Smooth muscle cell (in vitro differentiated cells): ENCODE measurements at regions not wholly inside any gene's neighbourhood (a gene's known extent, or its start where the extent isn't known, plus 50 kb on each side); places are given as distances from the start of the nearest gene placed in this dataset.

Experiments used
- DNase-seq: peaks from one replicate; lab custom pipeline; 2025; ENCODE audit not compliant: unreplicated experiment; lab: John Stamatoyannopoulos, UW
- H2AFZ ChIP-seq: fragments of 200-600 bp; sonication (generic); 2 replicates; pipeline ENCODE4 v1.6.0; 2016; ENCODE audit warnings: antibody characterized with exemption, low read depth, mild to moderate bottlenecking
- H3F3A ChIP-seq: fragments of 200-600 bp; sonication (generic); 2 replicates; pipeline ENCODE4 v1.6.0; 2017; ENCODE audit warnings: antibody characterized with exemption, low read depth
- H3K27ac ChIP-seq: fragments of 200-600 bp; sonication (generic); 2 replicates; pipeline ENCODE4 v1.5.1; 2016; ENCODE audit warnings: low read depth, mild to moderate bottlenecking
- H3K27me3 ChIP-seq: fragments of 200-600 bp; sonication (generic); 2 replicates; pipeline ENCODE4 v1.6.1; 2016; ENCODE audit warnings: low read depth, mild to moderate bottlenecking
- H3K36me3 ChIP-seq: fragments of 200-600 bp; sonication (generic); 2 replicates; pipeline ENCODE4 v1.5.1; 2016; ENCODE audit warnings: low read depth
- H3K4me1 ChIP-seq: fragments of 200-600 bp; sonication (generic); 2 replicates; pipeline ENCODE4 v1.5.1; 2016; ENCODE audit warnings: low read depth
- H3K4me2 ChIP-seq: fragments of 200-600 bp; sonication (generic); 2 replicates; pipeline ENCODE4 v1.6.0; 2016; ENCODE audit warnings: mild to moderate bottlenecking
- H3K4me3 ChIP-seq: fragments of 200-600 bp; sonication (generic); 2 replicates; pipeline ENCODE4 v1.5.1; 2016; ENCODE audit warnings: mild to moderate bottlenecking
- H3K79me2 ChIP-seq: fragments of 200-600 bp; sonication (generic); 2 replicates; pipeline ENCODE4 v1.6.0; 2016; ENCODE audit warnings: low read depth, mild to moderate bottlenecking
- H3K9ac ChIP-seq: fragments of 200-600 bp; sonication (generic); 2 replicates; pipeline ENCODE4 v1.6.0; 2016; ENCODE audit warnings: low read depth
- H3K9me3 ChIP-seq: fragments of 200-600 bp; sonication (generic); replicated peaks from 2 replicates; pipeline ENCODE4 v1.5.1; 2016; ENCODE audit warnings: low read depth
- H4K20me1 ChIP-seq: fragments of 200-600 bp; sonication (generic); 2 replicates; pipeline ENCODE4 v1.6.0; 2016; ENCODE audit warnings: low read depth
- CTCF ChIP-seq: fragments of 200-600 bp; sonication (generic); IDR thresholded peaks from 2 replicates; pipeline ENCODE4 v1.5.1; 2017; ENCODE audit warnings: borderline replicate concordance, mild to moderate bottlenecking, antibody characterized with exemption; ENCODE audit not compliant: insufficient read depth, poor library complexity, severe bottlenecking
- WGBS: methylation state at CpG from one replicate; pipeline ENCODE4 v1.1.7; 2016; ENCODE audit warnings: low lambda C conversion rate; 5-methylcytosine and 5-hydroxymethylcytosine counted together

- Histone ChIP-seq H3K9ac (no peak overlapping the region), H3K4me2 (no peak overlapping the region)
Observed at GRCh38 chr7:93651603-93652159, 77.2 kb upstream of the CALCR start.

DNA sequence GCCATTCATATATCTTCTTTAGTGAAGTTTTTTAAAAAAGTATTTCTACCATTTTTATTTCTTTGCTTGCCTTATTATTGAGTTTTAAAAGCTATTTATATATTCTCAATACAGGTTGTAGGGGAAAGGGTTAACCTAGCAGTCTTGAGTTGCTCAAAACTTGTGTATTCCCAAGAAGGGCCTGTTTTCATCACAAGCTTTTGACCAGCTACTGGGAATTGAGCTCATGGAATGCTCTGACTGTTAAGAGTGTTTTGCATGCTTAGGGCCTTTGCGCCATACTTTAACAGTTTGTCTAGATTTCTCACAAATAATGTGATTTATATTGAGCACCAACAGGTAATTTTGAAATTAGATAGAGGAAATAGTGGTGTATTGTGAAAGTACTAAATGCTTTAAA lies 72.0 kb upstream of the CALCR start:
- no peaks in the 10 kb centered on the region for H3K79me2 ChIP-seq
- no peak overlapping the region for H3K4me3 ChIP-seq
- H4K20me1 ChIP-seq, result no peaks in the 10 kb centered on the region
- no peaks in the 10 kb centered on the region for H3K9me3 ChIP-seq
- H3K27ac ChIP-seq, result no peak overlapping the region
- no peak for DNase-seq
- H3K4me1 ChIP-seq, result no peaks in the 10 kb centered on the region
- H3K27me3 ChIP-seq, result no peaks in the 10 kb centered on the region
- no peak for TF ChIP-seq CTCF
- 35% methylated on average over 1 of the region's 1 CpG for WGBS
- H3K4me2 ChIP-seq, result no peak overlapping the region
- H3K36me3 ChIP-seq, result no peaks in the 10 kb centered on the region
- no peak overlapping the region for H3K9ac ChIP-seq
- H3F3A ChIP-seq, result no peaks in the 10 kb centered on the region
- no peak overlapping the region for H2AFZ ChIP-seq

More at GRCh38 chr7:93651603-93652159, 77.2 kb upstream of the CALCR start:
- Histone ChIP-seq H3K4me1 (no peaks in the 10 kb centered on the region), H3K27ac (no peak overlapping the region), H3K79me2 (no peaks in the 10 kb centered on the region), H3K27me3 (no peaks in the 10 kb centered on the region), H3K9me3 (no peaks in the 10 kb centered on the region), H3K4me3 (no peak overlapping the region), H4K20me1 (no peaks in the 10 kb centered on the region), H2AFZ (no peak overlapping the region), H3K36me3 (no peaks in the 10 kb centered on the region), H3F3A (no peaks in the 10 kb centered on the region)
- WGBS, result 97% methylated on average over 1 of the region's 1 CpG
- DNase-seq, result no peak
- no peak for TF ChIP-seq CTCF

DNA sequence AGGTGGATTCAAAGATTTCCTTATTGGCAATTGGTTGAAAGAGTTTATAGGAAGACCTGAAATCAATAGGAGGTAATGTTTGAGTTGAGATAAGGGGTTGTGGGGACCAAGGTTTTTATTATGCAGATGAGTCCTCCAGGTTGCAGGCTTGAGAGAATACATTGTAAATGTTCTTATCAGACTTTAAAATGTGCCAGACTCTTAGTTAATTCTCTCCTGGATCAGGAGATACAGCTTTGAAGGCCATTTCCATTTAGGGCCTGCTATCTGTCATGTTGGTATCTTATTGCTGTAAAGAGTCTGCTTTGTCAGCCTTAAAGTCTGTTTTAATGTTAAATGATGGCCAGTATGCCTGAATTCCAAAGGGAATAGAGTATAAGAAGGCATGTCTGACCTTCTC lies 61.8 kb upstream of the CALCR start:
- H3K4me3 ChIP-seq, result no peak overlapping the region
- H3K4me2 ChIP-seq, result no peak overlapping the region
- no peaks in the 10 kb centered on the region for H3K79me2 ChIP-seq

More for the DNA sequence above, 61.8 kb upstream of the CALCR start:
- Histone ChIP-seq H3K9me3 (no peaks in the 10 kb centered on the region), H3K27me3 (peaks cover 12% of the 10 kb centered on the region), H3K9ac (no peak overlapping the region), H3K36me3 (no peaks in the 10 kb centered on the region), H2AFZ (no peak overlapping the region), H3F3A (no peaks in the 10 kb centered on the region), H3K4me1 (peaks cover 6% of the 10 kb centered on the region), H3K27ac (no peak overlapping the region), H4K20me1 (no peaks in the 10 kb centered on the region)
- TF ChIP-seq CTCF, result no peak
- DNase-seq, result no peak
